Mesenchymal stem cell (in vitro differentiated cells and primary cell): ENCODE measurements at regions not wholly inside any gene's neighbourhood (a gene's known extent, or its start where the extent isn't known, plus 50 kb on each side); places are given as distances from the start of the nearest gene placed in this dataset.
"Not testable (repeated sequence)": the region's sequence is repeated elsewhere in the genome, so short reads cannot be mapped to it uniquely, and the experiment has no call there.

Experiments
- DNase-seq: peaks from one replicate; pipeline ENCODE4 v3.0.0-alpha.2; 2013
- H2AFZ ChIP-seq: one replicate; pipeline ENCODE4 v1.6.1; 2013; ENCODE audit warnings: low read depth, mild to moderate bottlenecking, control low read depth, inconsistent platforms, low read length, moderate library complexity
- H2AK5ac ChIP-seq: 2 replicates; pipeline ENCODE4 v1.6.1; 2013; ENCODE audit warnings: low read length, moderate library complexity, mild to moderate bottlenecking, inconsistent platforms; ENCODE audit not compliant: severe bottlenecking
- H2BK120ac ChIP-seq: one replicate; pipeline ENCODE4 v1.6.1; 2013; ENCODE audit warnings: low read depth, mild to moderate bottlenecking, inconsistent platforms, low read length, moderate library complexity
- H2BK12ac ChIP-seq, 2 experiments: one replicate each; pipeline ENCODE4 v1.6.1; 2013; ENCODE audit warnings: inconsistent platforms in 2 of 2, low read length in 2 of 2, mild to moderate bottlenecking in 2 of 2, moderate library complexity in 2 of 2, control low read depth in 1 of 2
- H2BK15ac ChIP-seq: one replicate; pipeline ENCODE4 v1.6.1; 2013; ENCODE audit warnings: mild to moderate bottlenecking, low read depth, inconsistent platforms; ENCODE audit not compliant: poor library complexity, severe bottlenecking
- H2BK5ac ChIP-seq: 2 replicates; pipeline ENCODE4 v1.6.1; 2013; ENCODE audit warnings: low read depth, mild to moderate bottlenecking, low read length, control low read depth, inconsistent platforms; ENCODE audit not compliant: poor library complexity, severe bottlenecking
- H3K14ac ChIP-seq, 2 experiments: one replicate each; pipeline ENCODE4 v1.6.1; 2013; ENCODE audit warnings: inconsistent platforms in 2 of 2, low read length in 2 of 2, control low read depth in 1 of 2, mild to moderate bottlenecking in 1 of 2, moderate library complexity in 1 of 2
- H3K18ac ChIP-seq, 2 experiments: one replicate each; pipeline ENCODE4 v1.6.1; 2013; ENCODE audit warnings: inconsistent platforms in 2 of 2, low read length in 2 of 2, control low read depth in 1 of 2, low read depth in 1 of 2, mild to moderate bottlenecking in 1 of 2
- H3K23ac ChIP-seq, 2 experiments: one replicate each; pipeline ENCODE4 v1.6.1; 2013; ENCODE audit warnings: inconsistent platforms in 2 of 2, low read length in 2 of 2, mild to moderate bottlenecking in 2 of 2, moderate library complexity in 2 of 2, control low read depth in 1 of 2
- H3K27ac ChIP-seq: 2 replicates; pipeline ENCODE4 v1.5.1; 2013; ENCODE audit warnings: mild to moderate bottlenecking, moderate library complexity, low read length, control low read depth, inconsistent platforms; ENCODE audit not compliant: poor library complexity, severe bottlenecking
- H3K27me3 ChIP-seq, 2 experiments: 2 replicates each; pipeline versions ENCODE4 v1.6.1 to v1.7.0; 2013; ENCODE audit warnings: low read length in 2 of 2, mild to moderate bottlenecking in 2 of 2, moderate library complexity in 2 of 2, control low read depth in 1 of 2, inconsistent platforms in 1 of 2; ENCODE audit not compliant: control insufficient read depth in 1 of 2, insufficient read depth in 1 of 2
- H3K36me3 ChIP-seq, 2 experiments: 2 replicates each; pipeline versions ENCODE4 v1.6.1 to v1.7.0; 2013; ENCODE audit warnings: low read length in 2 of 2, control low read depth in 1 of 2, inconsistent platforms in 1 of 2, low read depth in 1 of 2, mild to moderate bottlenecking in 1 of 2; ENCODE audit not compliant: insufficient read depth in 2 of 2, control insufficient read depth in 1 of 2
- H3K4ac ChIP-seq, 2 experiments: one replicate each; pipeline ENCODE4 v1.6.1; 2013; ENCODE audit warnings: inconsistent platforms in 2 of 2, low read length in 2 of 2, mild to moderate bottlenecking in 2 of 2, moderate library complexity in 2 of 2, control low read depth in 1 of 2, low read depth in 1 of 2
- H3K4me1 ChIP-seq: 2 replicates; pipeline ENCODE4 v1.6.1; 2013; ENCODE audit warnings: low read depth, low read length, control low read depth; ENCODE audit not compliant: control insufficient read depth, insufficient read depth
- H3K4me2 ChIP-seq: 2 replicates; pipeline ENCODE4 v1.6.1; 2013; ENCODE audit warnings: low read length, mild to moderate bottlenecking, inconsistent platforms; ENCODE audit not compliant: poor library complexity, severe bottlenecking
- H3K4me3 ChIP-seq, 2 experiments: 2 replicates each; pipeline versions ENCODE4 v1.5.1 to v1.7.0; 2013; ENCODE audit warnings: low read length in 2 of 2, mild to moderate bottlenecking in 2 of 2, control low read depth in 1 of 2, low read depth in 1 of 2; ENCODE audit not compliant: insufficient read depth in 1 of 2
- H3K79me1 ChIP-seq: replicated peaks from 2 replicates; pipeline ENCODE4 v1.6.1; 2013; ENCODE audit warnings: mild to moderate bottlenecking, control low read depth, low read length, inconsistent platforms; ENCODE audit not compliant: poor library complexity, severe bottlenecking
- H3K9ac ChIP-seq: 2 replicates; pipeline ENCODE4 v1.7.0; 2013; ENCODE audit warnings: mild to moderate bottlenecking, low read length, moderate library complexity
- H3K9me3 ChIP-seq: 2 replicates; pipeline ENCODE4 v1.7.0; 2013; ENCODE audit warnings: mild to moderate bottlenecking, low read length; ENCODE audit not compliant: control insufficient read depth
- H4K8ac ChIP-seq: one replicate; pipeline ENCODE4 v1.6.1; 2013; ENCODE audit warnings: inconsistent platforms, mild to moderate bottlenecking, low read length, moderate library complexity
- H4K91ac ChIP-seq: one replicate; pipeline ENCODE4 v1.6.1; 2013; ENCODE audit warnings: mild to moderate bottlenecking, low read length, inconsistent platforms
- WGBS: methylation state at CpG from one replicate; pipeline ENCODE4 v1.1.7; 2013; ENCODE audit warnings: mixed read lengths; 5-methylcytosine and 5-hydroxymethylcytosine counted together

DNA sequence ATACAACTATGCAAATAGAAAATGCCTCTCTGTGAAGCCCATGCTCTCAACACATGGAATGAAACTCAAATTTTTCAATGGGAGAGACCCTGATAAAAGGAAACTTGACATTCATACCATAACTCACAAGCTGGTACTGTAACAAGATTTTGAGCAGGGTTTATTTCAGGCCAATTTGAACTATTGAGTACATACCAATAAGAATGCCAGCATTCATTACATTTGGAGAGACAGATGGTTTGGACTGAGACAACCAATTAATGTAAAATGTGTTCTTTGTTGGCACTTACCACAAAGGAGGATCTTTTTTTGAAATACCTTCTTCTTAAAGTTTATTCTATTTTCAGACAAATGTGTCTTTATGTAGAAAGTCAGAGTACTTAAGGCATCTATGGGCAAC, 1357.0 kb upstream of the GOT2 start:
- no peak overlapping the region for H3K18ac ChIP-seq
- H3K27ac ChIP-seq, result no peak overlapping the region
- no peak overlapping the region for H2BK120ac ChIP-seq
- DNase-seq, result no peak
- no peak overlapping the region for H2BK5ac ChIP-seq
- H4K91ac ChIP-seq, result no peak overlapping the region
- no peak overlapping the region for H3K9ac ChIP-seq
- no peak overlapping the region for H3K14ac ChIP-seq
- no peak overlapping the region for H3K4ac ChIP-seq
- no peak overlapping the region for H3K23ac ChIP-seq
- H4K8ac ChIP-seq, result no peak overlapping the region
- no peaks in the 10 kb centered on the region for H3K36me3 ChIP-seq
- H3K4me1 ChIP-seq, result no peaks in the 10 kb centered on the region
- H3K9me3 ChIP-seq, result no peaks in the 10 kb centered on the region
- no peaks in the 10 kb centered on the region for H3K27me3 ChIP-seq
- H3K4me3 ChIP-seq, result no peak overlapping the region
- no peaks in the 10 kb centered on the region for H3K79me1 ChIP-seq
- no peak overlapping the region for H2BK12ac ChIP-seq
- no peak overlapping the region for H2AFZ ChIP-seq
- H2BK15ac ChIP-seq, result no peak overlapping the region
- H3K4me2 ChIP-seq, result no peak overlapping the region
- no peak overlapping the region for H2AK5ac ChIP-seq

DNA sequence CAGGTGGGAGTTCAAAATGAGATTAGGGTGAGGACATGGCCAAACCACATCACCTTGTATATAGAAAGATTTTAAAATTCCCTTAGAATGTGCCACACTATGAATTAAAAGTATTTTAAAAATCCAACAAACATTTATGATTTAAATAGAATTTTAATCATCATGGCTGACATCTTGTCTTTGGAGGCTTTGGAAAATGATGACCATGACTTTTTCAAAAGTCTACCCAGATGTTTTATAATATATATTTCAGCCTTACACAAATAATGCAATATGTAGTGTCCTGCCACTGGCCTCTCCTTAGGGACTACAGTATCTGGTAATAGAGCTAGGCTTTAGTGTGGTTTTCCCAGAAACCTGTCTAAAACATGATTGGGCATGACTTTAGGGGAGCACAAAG, 1353.4 kb upstream of the GOT2 start:
- H3K18ac ChIP-seq, result no peak overlapping the region
- no peak overlapping the region for H3K4me2 ChIP-seq
- H4K91ac ChIP-seq, result no peak overlapping the region
- no peak overlapping the region for H3K4me3 ChIP-seq
- H2BK120ac ChIP-seq, result no peak overlapping the region
- no peak overlapping the region for H2AFZ ChIP-seq
- no peak overlapping the region for H2BK15ac ChIP-seq
- no peak overlapping the region for H3K23ac ChIP-seq
- no peak overlapping the region for H3K9ac ChIP-seq
- H2AK5ac ChIP-seq, result no peak overlapping the region
- no peaks in the 10 kb centered on the region for H3K4me1 ChIP-seq
- no peak overlapping the region for H4K8ac ChIP-seq
- H3K9me3 ChIP-seq, result no peaks in the 10 kb centered on the region
- H3K79me1 ChIP-seq, result no peaks in the 10 kb centered on the region
- H3K27ac ChIP-seq, result no peak overlapping the region
- H3K14ac ChIP-seq, result no peak overlapping the region
- DNase-seq, result no peak
- H2BK12ac ChIP-seq, result no peak overlapping the region
- H3K36me3 ChIP-seq, result no peaks in the 10 kb centered on the region
- H2BK5ac ChIP-seq, result no peak overlapping the region
- no peak overlapping the region for H3K4ac ChIP-seq
- no peaks in the 10 kb centered on the region for H3K27me3 ChIP-seq

DNA sequence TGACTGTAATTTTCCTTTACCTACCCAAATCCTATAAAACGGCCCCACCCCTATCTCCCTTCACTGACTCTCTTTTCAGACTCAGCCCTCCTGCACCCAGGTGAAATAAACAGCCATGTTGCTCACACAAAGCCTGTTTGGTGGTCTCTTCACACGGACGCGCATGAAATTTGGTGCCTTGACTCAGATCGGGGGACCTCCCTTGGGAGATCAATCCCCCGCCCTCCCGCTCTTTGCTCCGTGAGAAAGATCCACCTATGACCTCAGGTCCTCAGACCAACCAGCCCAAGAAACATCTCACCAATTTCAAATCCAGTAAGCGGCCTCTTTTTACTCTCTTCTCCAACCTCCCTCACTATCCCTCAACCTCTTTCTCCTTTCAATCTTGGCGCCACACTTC, 1344.7 kb upstream of the GOT2 start:
- not testable (repeated sequence) for H3K4ac ChIP-seq, H2BK15ac ChIP-seq, H3K9ac ChIP-seq, H4K8ac ChIP-seq, H3K79me1 ChIP-seq, H3K4me3 ChIP-seq, H3K4me2 ChIP-seq, H3K14ac ChIP-seq, H2AFZ ChIP-seq, H2BK5ac ChIP-seq, H3K23ac ChIP-seq, H3K9me3 ChIP-seq, H3K4me1 ChIP-seq, H3K36me3 ChIP-seq, H3K27me3 ChIP-seq, H3K18ac ChIP-seq, DNase-seq, H2AK5ac ChIP-seq, H2BK120ac ChIP-seq, H3K27ac ChIP-seq, H4K91ac ChIP-seq, H2BK12ac ChIP-seq
- WGBS, result 54% methylated on average over 10 of the region's 10 CpGs

DNA sequence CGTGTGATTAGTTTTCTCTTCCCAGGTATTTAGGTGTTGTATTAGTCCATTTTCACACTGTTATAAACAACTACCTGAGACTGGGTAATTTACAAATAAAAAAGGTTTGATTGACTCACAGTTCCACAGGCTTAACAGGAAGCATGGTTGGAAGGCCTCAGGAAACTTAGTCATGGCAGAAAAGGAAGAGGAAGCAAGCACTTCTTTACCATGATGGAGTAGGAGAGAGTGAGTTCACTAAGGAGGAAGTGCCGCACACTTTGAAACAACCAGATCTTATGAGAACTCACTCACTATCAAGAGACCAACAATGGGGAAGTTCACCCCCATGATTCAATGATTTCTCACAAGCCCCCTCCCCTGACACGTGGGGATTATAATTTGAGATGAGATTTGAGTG, 1343.7 kb upstream of the GOT2 start:
- no peak overlapping the region for H2BK5ac ChIP-seq
- no peak overlapping the region for H2BK15ac ChIP-seq
- no peak overlapping the region for H3K4me3 ChIP-seq
- H3K14ac ChIP-seq, result no peak overlapping the region
- H3K27me3 ChIP-seq, result no peaks in the 10 kb centered on the region
- no peak for DNase-seq
- H3K79me1 ChIP-seq, result no peaks in the 10 kb centered on the region
- no peaks in the 10 kb centered on the region for H3K36me3 ChIP-seq
- no peaks in the 10 kb centered on the region for H3K4me1 ChIP-seq
- no peak overlapping the region for H3K9ac ChIP-seq
- H4K8ac ChIP-seq, result no peak overlapping the region
- H3K4ac ChIP-seq, result no peak overlapping the region
- H2BK12ac ChIP-seq, result no peak overlapping the region
- H2AK5ac ChIP-seq, result no peak overlapping the region
- H2BK120ac ChIP-seq, result no peak overlapping the region
- H3K4me2 ChIP-seq, result no peak overlapping the region
- no peak overlapping the region for H3K18ac ChIP-seq
- no CpG with 5 or more reads among the region's 3 CpGs for WGBS
- no peak overlapping the region for H3K23ac ChIP-seq
- no peak overlapping the region for H3K27ac ChIP-seq
- no peaks in the 10 kb centered on the region for H3K9me3 ChIP-seq
- H2AFZ ChIP-seq, result no peak overlapping the region
- H4K91ac ChIP-seq, result no peak overlapping the region
